ENCODE measurements at regions not wholly inside any gene's neighbourhood (a gene's known extent, or its start where the extent isn't known, plus 50 kb on each side); places are given as distances from the start of the nearest gene placed in this dataset.

- no peak for DNase-seq
Measured at GRCh38 chr3:148428862-148429605, 268.7 kb upstream of the AGTR1 start.

GRCh38 chr3:148433665-148434064 lies 264.0 kb upstream of the AGTR1 start:
- DNase-seq = no peak

- no peak for DNase-seq
Measured at GRCh38 chr3:148435534-148435933, 262.2 kb upstream of the AGTR1 start.

- DNase-seq = no peak
Measured at GRCh38 chr3:148439254-148439822, 258.4 kb upstream of the AGTR1 start.

- DNase-seq = no peak
Measured at GRCh38 chr3:148441191-148441590, 256.5 kb upstream of the AGTR1 start.

GRCh38 chr3:148450819-148451218 lies 246.9 kb upstream of the AGTR1 start:
- DNase-seq = no peak

GRCh38 chr3:148451969-148452368 lies 245.7 kb upstream of the AGTR1 start:
- DNase-seq = no peak

GRCh38 chr3:148453781-148454191 lies 243.9 kb upstream of the AGTR1 start:
- DNase-seq = no peak

GRCh38 chr3:148455098-148455497 lies 242.6 kb upstream of the AGTR1 start:
- DNase-seq = no peak

GRCh38 chr3:148457886-148458285 lies 239.8 kb upstream of the AGTR1 start:
- no peak for DNase-seq

- DNase-seq = peak in 1 of 2 experiments; percentile 24
Measured at GRCh38 chr3:148459931-148460513, 237.7 kb upstream of the AGTR1 start.

GRCh38 chr3:148460686-148461085 lies 237.0 kb upstream of the AGTR1 start:
- no peak for DNase-seq

GRCh38 chr3:148464246-148464645 lies 233.5 kb upstream of the AGTR1 start:
- DNase-seq = no peak

- DNase-seq = no peak
Measured at GRCh38 chr3:148466143-148466542, 231.6 kb upstream of the AGTR1 start.

GRCh38 chr3:148466980-148467740 lies 230.5 kb upstream of the AGTR1 start:
- DNase-seq = no peak

GRCh38 chr3:148477375-148477774 lies 220.3 kb upstream of the AGTR1 start:
- DNase-seq = no peak

- DNase-seq = no peak
Measured at GRCh38 chr3:148493631-148494030, 204.1 kb upstream of the AGTR1 start.

GRCh38 chr3:148494451-148494850 lies 203.3 kb upstream of the AGTR1 start:
- no peak for DNase-seq

GRCh38 chr3:148500881-148501280 lies 196.8 kb upstream of the AGTR1 start:
- DNase-seq = no peak

GRCh38 chr3:148510116-148510515 lies 187.6 kb upstream of the AGTR1 start:
- DNase-seq = no peak

- no peak for DNase-seq
Measured at GRCh38 chr3:148510561-148510960, 187.1 kb upstream of the AGTR1 start.

GRCh38 chr3:148512648-148513047 lies 185.1 kb upstream of the AGTR1 start:
- DNase-seq = no peak

- DNase-seq = no peak
Measured at GRCh38 chr3:148513096-148513543, 184.6 kb upstream of the AGTR1 start.

GRCh38 chr3:148518520-148518919 lies 179.2 kb upstream of the AGTR1 start:
- no peak for DNase-seq
